DMS 273 treated with DMSO at 0.1 percent for 48 hours (cell line): ENCODE measurements at regions not wholly inside any gene's neighbourhood (a gene's known extent, or its start where the extent isn't known, plus 50 kb on each side); places are given as distances from the start of the nearest gene placed in this dataset.

Experiments
- DNase-seq: peaks from one replicate; lab custom pipeline; 2025; lab: John Stamatoyannopoulos, UW

- no peak for DNase-seq
Measured at GRCh38 chr18:38087538-38087937, 521.9 kb upstream of the CELF4 start.

GRCh38 chr18:38081516-38081915, 515.9 kb upstream of the CELF4 start:
- DNase-seq, result no peak

GRCh38 chr18:38077229-38077628, 511.6 kb upstream of the CELF4 start:
- no peak for DNase-seq

- DNase-seq, result no peak
Measured at GRCh38 chr18:38076346-38077070, 510.9 kb upstream of the CELF4 start.

- no peak for DNase-seq
Measured at GRCh38 chr18:38074298-38074876, 508.8 kb upstream of the CELF4 start.

GRCh38 chr18:38067821-38068220, 502.2 kb upstream of the CELF4 start:
- DNase-seq, result no peak

- no peak for DNase-seq
Measured at GRCh38 chr18:38067086-38067485, 501.5 kb upstream of the CELF4 start.

- DNase-seq, result no peak
Measured at GRCh38 chr18:38052879-38053590, 487.4 kb upstream of the CELF4 start.

GRCh38 chr18:38047820-38048219, 482.2 kb upstream of the CELF4 start:
- DNase-seq, result no peak

- DNase-seq, result no peak
Measured at GRCh38 chr18:38046651-38047050, 481.1 kb upstream of the CELF4 start.

GRCh38 chr18:38045845-38046244, 480.2 kb upstream of the CELF4 start:
- no peak for DNase-seq

- no peak for DNase-seq
Measured at GRCh38 chr18:38042211-38042890, 476.8 kb upstream of the CELF4 start.

- DNase-seq, result no peak
Measured at GRCh38 chr18:38038242-38038641, 472.6 kb upstream of the CELF4 start.

- DNase-seq, result no peak
Measured at GRCh38 chr18:38035193-38035592, 469.6 kb upstream of the CELF4 start.

GRCh38 chr18:38033282-38033681, 467.7 kb upstream of the CELF4 start:
- DNase-seq, result no peak

GRCh38 chr18:38032516-38032915, 466.9 kb upstream of the CELF4 start:
- no peak for DNase-seq

GRCh38 chr18:38028946-38029345, 463.3 kb upstream of the CELF4 start:
- DNase-seq, result no peak

GRCh38 chr18:38025433-38026038, 459.9 kb upstream of the CELF4 start:
- DNase-seq, result no peak

- no peak for DNase-seq
Measured at GRCh38 chr18:38023871-38024270, 458.3 kb upstream of the CELF4 start.

GRCh38 chr18:38022234-38022633, 456.6 kb upstream of the CELF4 start:
- no peak for DNase-seq

- DNase-seq, result no peak
Measured at GRCh38 chr18:38019292-38019691, 453.7 kb upstream of the CELF4 start.
